ENCODE measurements at regions not wholly inside any gene's neighbourhood (a gene's known extent, or its start where the extent isn't known, plus 50 kb on each side); places are given as distances from the start of the nearest gene placed in this dataset.
"Not testable (repeated sequence)": the region's sequence is repeated elsewhere in the genome, so short reads cannot be mapped to it uniquely, and the experiment has no call there.

GRCh38 chr19:28314287-28314686, 898.7 kb downstream of the UQCRFS1 start:
- Mint-ChIP-seq H3K27ac (no peak overlapping the region), H3K27me3 (no peaks in the 10 kb centered on the region), H3K4me1 (no peaks in the 10 kb centered on the region), H3K9me3 (peaks cover 3 to 7% (median 3%) of the 10 kb centered on the region in 3 donors), H3K36me3 (no peaks in the 10 kb centered on the region), H3K4me3 (no peak overlapping the region)
- Histone ChIP-seq H3K36me3 (ENCODE audit: control insufficient read depth in 2 of 2, extremely low read depth in 1 of 2, insufficient read depth in 1 of 2, low read length in 1 of 2) (no peaks in the 10 kb centered on the region), H3K9me3 (no peaks in the 10 kb centered on the region), H3K4me3 (ENCODE audit: control insufficient read depth in 1 of 2, extremely low read depth in 1 of 2, low read length in 1 of 2) (no peak overlapping the region), H3K27ac (ENCODE audit: low read length) (no peak overlapping the region), H3K4me1 (ENCODE audit: control insufficient read depth in 1 of 2, extremely low read depth in 1 of 2, insufficient read depth in 2 of 2, low read length in 2 of 2) (no peaks in the 10 kb centered on the region), H3K27me3 (replicated peaks in 1 of 2; ENCODE audit: control insufficient read depth in 2 of 2, extremely low read depth in 1 of 2, insufficient read depth in 2 of 2, low read length in 1 of 2) (no peaks in the 10 kb centered on the region)
- no peak for DNase-seq
- ChIA-PET CTCF (no interaction called here), POLR2A (no interaction called here)
- no peak for ATAC-seq (replicated peaks in 1 of 4)
- WGBS (ENCODE audit: insufficient coverage) = 72% methylated on average over 3 of the region's 4 CpGs

GRCh38 chr19:28313633-28314032, 899.3 kb downstream of the UQCRFS1 start:
- H3K4me3 ChIP-seq (ENCODE audit: control insufficient read depth in 1 of 2, extremely low read depth in 1 of 2, low read length in 1 of 2) = no peak overlapping the region
- ATAC-seq (replicated peaks in 1 of 4) (no peak), DNase-seq (no peak)
- WGBS (ENCODE audit: insufficient coverage) = 90% methylated on average over 9 of the region's 10 CpGs
- Mint-ChIP-seq H3K27me3 (no peaks in the 10 kb centered on the region), H3K4me1 (no peaks in the 10 kb centered on the region), H3K4me3 (no peak overlapping the region), H3K36me3 (no peaks in the 10 kb centered on the region), H3K27ac (no peak overlapping the region), H3K9me3 (peaks cover 3 to 12% (median 3%) of the 10 kb centered on the region in 3 donors)
- POLR2A ChIA-PET = no interaction called here
- no peaks in the 10 kb centered on the region for H3K36me3 ChIP-seq (ENCODE audit: control insufficient read depth in 2 of 2, extremely low read depth in 1 of 2, insufficient read depth in 1 of 2, low read length in 1 of 2)
- no peaks in the 10 kb centered on the region for H3K27me3 ChIP-seq (replicated peaks in 1 of 2; ENCODE audit: control insufficient read depth in 2 of 2, extremely low read depth in 1 of 2, insufficient read depth in 2 of 2, low read length in 1 of 2)
- CTCF ChIA-PET = no interaction called here
- H3K27ac ChIP-seq (ENCODE audit: low read length) = no peak overlapping the region
- no peaks in the 10 kb centered on the region for H3K4me1 ChIP-seq (ENCODE audit: control insufficient read depth in 1 of 2, extremely low read depth in 1 of 2, insufficient read depth in 2 of 2, low read length in 2 of 2)
- no peaks in the 10 kb centered on the region for H3K9me3 ChIP-seq

GRCh38 chr19:28312269-28312668, 900.7 kb downstream of the UQCRFS1 start:
- Mint-ChIP-seq H3K27ac (no peak overlapping the region), H3K27me3 (no peaks in the 10 kb centered on the region), H3K4me3 (no peak overlapping the region), H3K4me1 (no peaks in the 10 kb centered on the region), H3K9me3 (peaks cover 3 to 16% (median 3%) of the 10 kb centered on the region in 3 donors), H3K36me3 (no peaks in the 10 kb centered on the region)
- no peaks in the 10 kb centered on the region for H3K4me1 ChIP-seq (ENCODE audit: control insufficient read depth in 1 of 2, extremely low read depth in 1 of 2, insufficient read depth in 2 of 2, low read length in 2 of 2)
- H3K27me3 ChIP-seq (replicated peaks in 1 of 2; ENCODE audit: control insufficient read depth in 2 of 2, extremely low read depth in 1 of 2, insufficient read depth in 2 of 2, low read length in 1 of 2) = no peaks in the 10 kb centered on the region
- ATAC-seq (replicated peaks in 1 of 4) = no peak
- no peaks in the 10 kb centered on the region for H3K9me3 ChIP-seq
- H3K4me3 ChIP-seq (ENCODE audit: control insufficient read depth in 1 of 2, extremely low read depth in 1 of 2, low read length in 1 of 2) = no peak overlapping the region
- no peak overlapping the region for H3K27ac ChIP-seq (ENCODE audit: low read length)
- DNase-seq = no peak
- POLR2A ChIA-PET = no interaction called here
- CTCF ChIA-PET = no interaction called here
- WGBS (ENCODE audit: insufficient coverage) = 90% methylated on average over 8 of the region's 8 CpGs
- no peaks in the 10 kb centered on the region for H3K36me3 ChIP-seq (ENCODE audit: control insufficient read depth in 2 of 2, extremely low read depth in 1 of 2, insufficient read depth in 1 of 2, low read length in 1 of 2)

GRCh38 chr19:28310829-28311228, 902.1 kb downstream of the UQCRFS1 start:
- ATAC-seq (replicated peaks in 1 of 4); H3K27ac Mint-ChIP-seq; H3K36me3 ChIP-seq (ENCODE audit: control insufficient read depth in 2 of 2, extremely low read depth in 1 of 2, insufficient read depth in 1 of 2, low read length in 1 of 2); POLR2A ChIA-PET; DNase-seq; H3K4me3 ChIP-seq (ENCODE audit: control insufficient read depth in 1 of 2, extremely low read depth in 1 of 2, low read length in 1 of 2); H3K4me1 Mint-ChIP-seq; H3K36me3 Mint-ChIP-seq; CTCF ChIA-PET; H3K27ac ChIP-seq (ENCODE audit: low read length); H3K4me1 ChIP-seq (ENCODE audit: control insufficient read depth in 1 of 2, extremely low read depth in 1 of 2, insufficient read depth in 2 of 2, low read length in 2 of 2); H3K9me3 ChIP-seq; H3K27me3 ChIP-seq (replicated peaks in 1 of 2; ENCODE audit: control insufficient read depth in 2 of 2, extremely low read depth in 1 of 2, insufficient read depth in 2 of 2, low read length in 1 of 2); H3K27me3 Mint-ChIP-seq; H3K4me3 Mint-ChIP-seq: not testable (repeated sequence)
- H3K9me3 Mint-ChIP-seq = peaks cover 3 to 17% (median 3%) of the 10 kb centered on the region in 3 donors
- WGBS (ENCODE audit: insufficient coverage) = no CpG with 5 or more reads among the region's 2 CpGs

GRCh38 chr19:28309070-28309469, 903.9 kb downstream of the UQCRFS1 start:
- H3K27me3 ChIP-seq (replicated peaks in 1 of 2; ENCODE audit: control insufficient read depth in 2 of 2, extremely low read depth in 1 of 2, insufficient read depth in 2 of 2, low read length in 1 of 2) = no peaks in the 10 kb centered on the region
- ChIA-PET CTCF (no interaction called here), POLR2A (no interaction called here)
- H3K27ac Mint-ChIP-seq = no peak overlapping the region
- H3K4me3 Mint-ChIP-seq = no peak overlapping the region
- DNase-seq (no peak), ATAC-seq (replicated peaks in 1 of 4) (no peak)
- no peak overlapping the region for H3K27ac ChIP-seq (ENCODE audit: low read length)
- H3K36me3 Mint-ChIP-seq = no peaks in the 10 kb centered on the region
- H3K36me3 ChIP-seq (ENCODE audit: control insufficient read depth in 2 of 2, extremely low read depth in 1 of 2, insufficient read depth in 1 of 2, low read length in 1 of 2) = no peaks in the 10 kb centered on the region
- no peaks in the 10 kb centered on the region for H3K9me3 ChIP-seq
- 70% methylated on average over 4 of the region's 5 CpGs for WGBS (ENCODE audit: insufficient coverage)
- H3K4me1 ChIP-seq (ENCODE audit: control insufficient read depth in 1 of 2, extremely low read depth in 1 of 2, insufficient read depth in 2 of 2, low read length in 2 of 2) = no peaks in the 10 kb centered on the region
- H3K4me3 ChIP-seq (ENCODE audit: control insufficient read depth in 1 of 2, extremely low read depth in 1 of 2, low read length in 1 of 2) = no peak overlapping the region
- peaks cover 3 to 16% (median 10%) of the 10 kb centered on the region in 3 donors for H3K9me3 Mint-ChIP-seq
- no peaks in the 10 kb centered on the region for H3K4me1 Mint-ChIP-seq
- no peaks in the 10 kb centered on the region for H3K27me3 Mint-ChIP-seq

- no peaks in the 10 kb centered on the region for H3K36me3 Mint-ChIP-seq
- CTCF ChIA-PET = interaction anchor here in 1 of 2 donors (0.6 kb wide), 1 partner anchor 64 kb away, joined by 3 read pairs; no protein-coding TSS in a partner anchor
- H3K27ac Mint-ChIP-seq = no peak overlapping the region
- Histone ChIP-seq H3K4me3 (ENCODE audit: control insufficient read depth in 1 of 2, extremely low read depth in 1 of 2, low read length in 1 of 2) (no peak overlapping the region), H3K9me3 (no peaks in the 10 kb centered on the region), H3K27me3 (replicated peaks in 1 of 2; ENCODE audit: control insufficient read depth in 2 of 2, extremely low read depth in 1 of 2, insufficient read depth in 2 of 2, low read length in 1 of 2) (peaks cover 0 to 3% of the 10 kb centered on the region in 2 experiments), H3K36me3 (ENCODE audit: control insufficient read depth in 2 of 2, extremely low read depth in 1 of 2, insufficient read depth in 1 of 2, low read length in 1 of 2) (no peaks in the 10 kb centered on the region), H3K4me1 (ENCODE audit: control insufficient read depth in 1 of 2, extremely low read depth in 1 of 2, insufficient read depth in 2 of 2, low read length in 2 of 2) (no peaks in the 10 kb centered on the region), H3K27ac (ENCODE audit: low read length) (no peak overlapping the region)
- H3K4me3 Mint-ChIP-seq = no peak overlapping the region
- no peak for DNase-seq
- H3K4me1 Mint-ChIP-seq = no peaks in the 10 kb centered on the region
- POLR2A ChIA-PET = no interaction called here
- no peak for ATAC-seq (replicated peaks in 1 of 4)
- H3K9me3 Mint-ChIP-seq = peaks cover 3 to 16% (median 15%) of the 10 kb centered on the region in 3 donors
- H3K27me3 Mint-ChIP-seq = no peaks in the 10 kb centered on the region
- WGBS (ENCODE audit: insufficient coverage) = no CpG with 5 or more reads among the region's 1 CpG
These were observed 905.0 kb downstream of the UQCRFS1 start for GRCh38 chr19:28307963-28308362.

GRCh38 chr19:28307487-28307886, 905.5 kb downstream of the UQCRFS1 start:
- Mint-ChIP-seq H3K27ac (no peak overlapping the region), H3K27me3 (no peaks in the 10 kb centered on the region), H3K9me3 (peaks cover 5 to 16% (median 15%) of the 10 kb centered on the region in 3 donors), H3K4me3 (no peak overlapping the region), H3K4me1 (no peaks in the 10 kb centered on the region), H3K36me3 (no peaks in the 10 kb centered on the region)
- WGBS (ENCODE audit: insufficient coverage) = 63% methylated on average over 2 of the region's 2 CpGs
- DNase-seq = no peak
- Histone ChIP-seq H3K36me3 (ENCODE audit: control insufficient read depth in 2 of 2, extremely low read depth in 1 of 2, insufficient read depth in 1 of 2, low read length in 1 of 2) (no peaks in the 10 kb centered on the region), H3K4me1 (ENCODE audit: control insufficient read depth in 1 of 2, extremely low read depth in 1 of 2, insufficient read depth in 2 of 2, low read length in 2 of 2) (no peaks in the 10 kb centered on the region), H3K27ac (ENCODE audit: low read length) (no peak overlapping the region), H3K9me3 (no peaks in the 10 kb centered on the region), H3K4me3 (ENCODE audit: control insufficient read depth in 1 of 2, extremely low read depth in 1 of 2, low read length in 1 of 2) (no peak overlapping the region), H3K27me3 (replicated peaks in 1 of 2; ENCODE audit: control insufficient read depth in 2 of 2, extremely low read depth in 1 of 2, insufficient read depth in 2 of 2, low read length in 1 of 2) (peaks cover 0 to 3% of the 10 kb centered on the region in 2 experiments)
- ATAC-seq (replicated peaks in 1 of 4) = no peak
- ChIA-PET CTCF (interaction anchor here in 1 of 2 donors (0.6 kb wide), 1 partner anchor 9 kb away, joined by 6 read pairs; no protein-coding TSS in a partner anchor), POLR2A (no interaction called here)
